Activated CD4-positive, alpha-beta T cell treated with anti-CD3 and anti-CD28 coated beads for 36 hours (primary cell): ENCODE measurements at regions not wholly inside any gene's neighbourhood (a gene's known extent, or its start where the extent isn't known, plus 50 kb on each side); places are given as distances from the start of the nearest gene placed in this dataset.

Experiments used
- ATAC-seq: fragments of 200-7000 bp; cut with Tn5 transposase; one replicate; pipeline ENCODE4 v1.10.0; 2021; ENCODE audit warnings: mild to moderate bottlenecking, moderate library complexity
- CTCF ChIA-PET: fragments of 350-600 bp; sonication (Branson Sonifier 250); formaldehyde crosslinking; loops from one replicate; lab custom pipeline; 2021; ENCODE audit warnings: antibody characterized with exemption; lab: Charles Lee
- POLR2A ChIA-PET: fragments of 350-600 bp; sonication (Branson Sonifier 250); formaldehyde crosslinking; loops from one replicate; lab custom pipeline; 2021; ENCODE audit warnings: antibody characterized with exemption, inconsistent platforms; lab: Charles Lee
- DNase-seq: peaks from one replicate; pipeline ENCODE4 v3.0.0-alpha.2; 2020
- H3K27ac Mint-ChIP-seq: one replicate; pipeline ENCODE4 v1.8.0; 2021; ENCODE audit warnings: mixed read lengths
- H3K27me3 Mint-ChIP-seq: one replicate; pipeline ENCODE4 v1.8.0; 2021; ENCODE audit warnings: mixed read lengths
- H3K36me3 Mint-ChIP-seq: one replicate; pipeline ENCODE4 v1.8.0; 2021; ENCODE audit warnings: low read depth, mixed read lengths
- H3K4me1 Mint-ChIP-seq: one replicate; pipeline ENCODE4 v1.8.0; 2021; ENCODE audit warnings: mixed read lengths
- H3K4me3 Mint-ChIP-seq: one replicate; pipeline ENCODE4 v1.8.0; 2021; ENCODE audit warnings: mild to moderate bottlenecking, moderate library complexity, mixed read lengths
- H3K9me3 Mint-ChIP-seq: one replicate; pipeline ENCODE4 v1.8.0; 2021; ENCODE audit warnings: low read depth, mixed read lengths
- intact Hi-C, 2 experiments: fragments of 100-400 bp; cut with DNase I in 1 of 2; cut with micrococcal nuclease in 1 of 2; formaldehyde crosslinking; loops; one replicate each; pipeline versions ENCODE4 v1.14.2 to v1.15.1; 2022 to 2024; cut with DNase I, micrococcal nuclease

DNA sequence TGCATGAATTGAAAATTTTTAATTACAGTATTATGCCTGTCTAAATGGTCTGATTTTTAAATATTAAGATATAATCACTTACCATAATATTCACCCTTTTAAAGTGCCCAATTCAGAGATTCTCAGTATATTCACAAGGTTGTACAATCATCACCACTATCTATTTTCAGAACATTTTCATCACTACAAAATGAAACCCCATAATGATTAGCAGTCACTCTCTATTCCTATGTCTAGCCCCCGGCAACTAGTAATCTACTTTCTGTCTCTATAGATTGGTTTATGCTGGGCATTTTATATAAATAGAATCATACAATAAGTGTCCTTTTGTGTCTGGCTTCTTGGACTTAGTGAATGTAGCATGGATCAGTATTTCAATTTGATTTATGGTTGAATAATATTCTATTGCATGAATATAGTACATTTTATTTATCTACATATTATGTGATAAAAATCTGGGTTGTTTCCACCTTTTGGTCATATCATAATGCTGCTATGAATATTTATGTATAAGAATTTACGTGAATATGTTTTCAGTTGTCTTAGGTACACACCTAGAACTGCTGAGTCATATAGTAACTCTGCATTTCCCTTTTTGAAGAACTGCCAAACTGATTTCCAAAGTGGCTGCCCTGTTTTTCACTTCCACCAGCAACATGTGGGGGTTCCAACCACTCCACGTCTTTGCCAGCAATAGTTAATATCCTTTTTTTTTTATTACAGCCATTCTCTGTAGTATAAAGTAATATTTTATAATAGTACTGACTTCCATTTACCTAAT lies 485.7 kb upstream of the ZNF385D start:
- DNase-seq = no peak
- Mint-ChIP-seq H3K27ac (no peak overlapping the region), H3K4me3 (no peak overlapping the region), H3K36me3 (no peaks in the 10 kb centered on the region), H3K27me3 (peaks cover 2% of the 10 kb centered on the region), H3K4me1 (no peaks in the 10 kb centered on the region), H3K9me3 (peaks cover 5% of the 10 kb centered on the region)
- CTCF ChIA-PET = no interaction called here
- ATAC-seq = no peak
- POLR2A ChIA-PET = no interaction called here
- intact Hi-C loops = no loop called here

DNA sequence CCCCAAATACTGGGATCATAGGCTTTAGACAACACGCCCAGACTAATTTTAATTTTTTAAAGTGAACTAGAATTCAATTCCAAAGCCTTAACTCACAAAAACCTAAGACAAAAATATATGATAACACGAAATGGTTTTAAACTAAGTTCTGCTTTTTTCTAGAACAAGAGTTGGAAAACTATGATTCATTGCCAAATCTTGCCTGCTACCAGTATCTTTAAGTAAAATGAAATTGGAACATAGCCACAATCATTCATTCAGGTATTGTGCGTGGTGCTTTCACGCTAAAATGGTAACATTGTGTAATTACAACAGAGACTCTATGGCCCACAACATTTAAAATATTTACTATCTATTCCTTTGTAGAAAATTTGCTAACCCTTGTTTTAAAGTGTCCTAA lies 488.0 kb upstream of the ZNF385D start:
- intact Hi-C loops = no loop called here
- H3K36me3 Mint-ChIP-seq = no peaks in the 10 kb centered on the region
- no peak overlapping the region for H3K27ac Mint-ChIP-seq
- ChIA-PET CTCF (no interaction called here), POLR2A (no interaction called here)
- DNase-seq (no peak), ATAC-seq (no peak)
- no peaks in the 10 kb centered on the region for H3K4me1 Mint-ChIP-seq
- H3K4me3 Mint-ChIP-seq = no peak overlapping the region
- H3K9me3 Mint-ChIP-seq = peaks cover 2% of the 10 kb centered on the region
- peaks cover 2% of the 10 kb centered on the region for H3K27me3 Mint-ChIP-seq

DNA sequence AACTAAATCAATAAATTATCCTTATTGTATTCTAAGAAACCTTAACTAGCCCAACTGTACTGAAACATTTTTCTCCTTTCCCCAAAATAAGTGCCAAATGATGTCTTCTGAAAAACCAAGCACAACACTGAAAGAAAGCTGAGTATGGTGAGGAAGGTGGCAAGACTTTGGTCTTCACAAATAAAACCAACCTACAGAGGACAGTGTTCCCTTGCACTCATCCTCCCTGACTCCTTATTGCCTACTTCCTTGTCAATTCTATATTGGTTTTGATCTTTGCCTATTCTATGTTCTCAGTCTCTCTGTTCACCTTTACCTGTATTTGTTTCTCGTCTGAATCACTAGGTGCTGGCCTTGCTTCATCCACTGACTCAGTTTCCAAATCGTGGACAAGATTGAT lies 490.1 kb upstream of the ZNF385D start:
- ChIA-PET POLR2A (no interaction called here), CTCF (no interaction called here)
- Mint-ChIP-seq H3K27me3 (peaks cover 2% of the 10 kb centered on the region), H3K4me1 (no peaks in the 10 kb centered on the region), H3K27ac (no peak overlapping the region), H3K9me3 (peaks cover 2% of the 10 kb centered on the region), H3K36me3 (no peaks in the 10 kb centered on the region), H3K4me3 (no peak overlapping the region)
- intact Hi-C loops = no loop called here
- ATAC-seq (no peak), DNase-seq (no peak)

DNA sequence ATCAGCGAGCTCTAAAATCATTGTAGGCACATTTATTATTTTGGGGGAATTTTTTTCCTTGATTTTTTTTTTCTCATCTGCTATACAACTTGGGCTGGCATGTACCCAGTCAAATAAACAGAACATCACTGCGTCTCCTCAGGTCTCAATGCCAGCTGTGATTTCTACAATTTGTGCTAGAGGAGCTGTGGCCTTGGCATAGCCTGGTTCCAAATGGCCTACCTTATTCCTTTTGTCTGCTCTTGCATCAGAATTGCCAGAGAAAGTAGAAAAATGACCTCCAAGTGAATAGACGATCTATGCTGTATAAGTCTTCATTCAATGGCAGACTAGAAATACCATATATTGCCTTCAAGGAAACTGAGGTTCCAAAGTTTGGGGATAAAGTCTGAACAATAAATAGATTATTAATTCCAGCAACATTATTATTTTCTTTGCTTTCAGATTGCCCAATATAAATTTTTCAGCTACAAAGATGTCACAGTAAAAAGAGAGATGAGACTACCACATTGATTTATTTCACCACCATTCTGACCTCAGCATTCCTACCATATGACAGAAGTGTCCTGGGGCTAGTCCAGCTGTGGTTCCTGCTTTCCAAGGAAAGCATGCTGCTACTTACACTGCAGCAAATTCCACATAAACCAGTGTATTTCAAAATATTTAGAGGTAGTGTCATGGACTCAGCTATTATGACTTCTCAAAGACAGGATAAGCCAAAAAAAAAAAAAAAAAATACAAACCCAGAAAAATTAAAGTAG lies 493.9 kb upstream of the ZNF385D start:
- ATAC-seq (no peak), DNase-seq (no peak)
- H3K27ac Mint-ChIP-seq = no peak overlapping the region
- ChIA-PET CTCF (no interaction called here), POLR2A (no interaction called here)
- no peaks in the 10 kb centered on the region for H3K36me3 Mint-ChIP-seq
- intact Hi-C loops = no loop called here
- H3K4me1 Mint-ChIP-seq = no peaks in the 10 kb centered on the region
- H3K27me3 Mint-ChIP-seq = peaks cover 2% of the 10 kb centered on the region
- peaks cover 5% of the 10 kb centered on the region for H3K9me3 Mint-ChIP-seq
- no peak overlapping the region for H3K4me3 Mint-ChIP-seq

DNA sequence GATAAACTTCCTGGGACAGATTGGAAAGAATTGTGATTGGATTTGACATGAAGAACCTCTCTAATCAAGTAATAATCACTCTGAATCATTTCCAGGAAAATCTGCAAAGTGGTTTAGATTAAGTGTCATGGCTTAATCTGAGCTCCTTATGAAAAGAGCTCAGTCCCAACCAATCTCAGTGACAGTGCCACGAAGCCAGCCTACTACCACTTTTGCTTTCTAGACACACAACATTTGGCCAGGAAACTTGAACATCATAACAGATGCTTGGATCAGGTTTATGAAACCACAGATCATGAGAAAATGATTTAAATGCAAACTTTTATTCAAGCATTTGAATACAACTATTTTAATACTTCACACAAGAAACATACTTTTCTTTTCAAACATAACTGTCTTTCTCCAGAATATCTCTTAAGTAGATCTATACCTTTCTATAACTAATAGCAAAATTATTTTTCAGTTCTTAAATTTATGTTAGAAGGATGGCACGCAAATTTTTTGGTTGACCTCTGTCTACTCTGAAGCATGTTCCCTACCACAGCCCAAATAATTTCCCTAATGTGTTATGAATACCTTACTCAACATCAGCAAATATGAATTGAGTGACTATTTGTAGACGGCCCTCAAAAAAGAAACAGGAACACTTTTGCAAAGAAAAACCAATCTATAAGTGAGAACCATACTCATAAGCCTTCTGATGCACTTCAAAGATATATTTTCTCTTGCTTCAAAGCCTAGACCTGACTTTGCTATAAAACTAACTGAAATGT lies 495.0 kb upstream of the ZNF385D start:
- no peak overlapping the region for H3K4me3 Mint-ChIP-seq
- peaks cover 3% of the 10 kb centered on the region for H3K9me3 Mint-ChIP-seq
- intact Hi-C loops = no loop called here
- ATAC-seq = no peak
- no peak overlapping the region for H3K27ac Mint-ChIP-seq
- ChIA-PET POLR2A (no interaction called here), CTCF (no interaction called here)
- no peaks in the 10 kb centered on the region for H3K36me3 Mint-ChIP-seq
- no peaks in the 10 kb centered on the region for H3K27me3 Mint-ChIP-seq
- DNase-seq = no peak
- H3K4me1 Mint-ChIP-seq = no peaks in the 10 kb centered on the region

DNA sequence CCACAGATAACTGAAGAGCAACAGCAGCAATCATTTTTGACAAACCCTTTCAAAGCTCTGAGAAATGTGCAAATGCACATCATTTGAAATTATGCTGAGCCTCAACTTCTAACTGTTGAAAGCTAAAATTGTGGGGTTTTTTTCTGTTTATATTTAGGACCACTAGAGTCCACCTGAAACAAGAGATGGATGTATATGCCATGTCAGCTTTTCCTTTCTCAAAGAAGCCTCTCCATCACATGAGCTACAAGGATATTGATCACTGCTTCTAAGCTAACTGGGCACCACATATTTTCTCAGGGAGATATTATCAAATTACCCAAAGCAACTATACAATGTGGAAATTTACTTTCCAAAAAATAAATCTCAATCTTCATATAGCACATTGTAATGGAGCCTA lies 498.6 kb upstream of the ZNF385D start:
- Mint-ChIP-seq H3K9me3 (peaks cover 3% of the 10 kb centered on the region), H3K27me3 (no peaks in the 10 kb centered on the region), H3K27ac (no peak overlapping the region), H3K36me3 (no peaks in the 10 kb centered on the region), H3K4me1 (no peaks in the 10 kb centered on the region), H3K4me3 (no peak overlapping the region)
- CTCF ChIA-PET = no interaction called here
- ATAC-seq = no peak
- DNase-seq = no peak
- POLR2A ChIA-PET = no interaction called here
- intact Hi-C loops = no loop called here

DNA sequence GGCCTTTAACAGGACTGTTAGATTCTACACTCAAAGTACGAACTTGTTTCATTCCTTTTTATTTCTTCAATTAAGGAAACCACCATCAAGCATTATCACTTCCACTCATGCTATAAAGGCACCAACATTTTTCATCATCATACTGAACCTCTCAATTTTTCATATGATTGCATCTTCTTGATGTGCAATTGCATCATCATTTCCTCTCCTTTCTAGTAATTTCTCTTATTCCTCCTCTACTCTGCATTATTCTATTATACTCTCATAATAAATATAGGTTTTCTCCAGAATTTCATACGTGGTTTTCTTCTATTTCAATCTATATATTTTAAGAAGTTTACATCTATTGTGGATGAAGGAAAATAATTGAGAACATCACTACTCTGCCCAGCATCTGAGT lies 506.2 kb upstream of the ZNF385D start:
- POLR2A ChIA-PET = no interaction called here
- H3K27me3 Mint-ChIP-seq = no peaks in the 10 kb centered on the region
- H3K4me1 Mint-ChIP-seq = no peaks in the 10 kb centered on the region
- intact Hi-C loops = no loop called here
- H3K27ac Mint-ChIP-seq = no peak overlapping the region
- CTCF ChIA-PET = no interaction called here
- no peaks in the 10 kb centered on the region for H3K36me3 Mint-ChIP-seq
- no peak for ATAC-seq
- no peaks in the 10 kb centered on the region for H3K9me3 Mint-ChIP-seq
- H3K4me3 Mint-ChIP-seq = no peak overlapping the region
- no peak for DNase-seq

DNA sequence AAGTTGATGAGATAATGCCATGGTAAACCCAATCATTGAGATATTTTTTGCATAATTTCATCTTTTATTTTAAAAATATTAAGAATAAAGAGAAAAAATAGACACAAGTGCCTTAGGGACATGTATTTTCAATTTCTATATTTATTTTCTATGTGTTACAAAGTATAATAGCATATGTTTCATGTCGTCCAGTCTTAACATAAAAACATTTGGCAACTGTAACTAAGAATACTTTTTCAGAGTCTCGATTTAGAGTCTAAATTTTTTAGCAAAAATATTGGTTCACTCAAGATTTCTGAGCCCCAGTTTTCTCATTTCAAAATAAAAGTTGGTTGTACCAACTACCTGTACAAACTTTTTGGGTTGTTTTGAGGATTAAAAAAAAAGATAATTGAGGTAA lies 511.4 kb upstream of the ZNF385D start:
- no peak overlapping the region for H3K4me3 Mint-ChIP-seq
- POLR2A ChIA-PET = no interaction called here
- intact Hi-C loops = no loop called here
- no peaks in the 10 kb centered on the region for H3K36me3 Mint-ChIP-seq
- no peak for ATAC-seq
- H3K4me1 Mint-ChIP-seq = no peaks in the 10 kb centered on the region
- H3K27ac Mint-ChIP-seq = no peak overlapping the region
- no peak for DNase-seq
- H3K9me3 Mint-ChIP-seq = no peaks in the 10 kb centered on the region
- no peaks in the 10 kb centered on the region for H3K27me3 Mint-ChIP-seq
- CTCF ChIA-PET = no interaction called here

DNA sequence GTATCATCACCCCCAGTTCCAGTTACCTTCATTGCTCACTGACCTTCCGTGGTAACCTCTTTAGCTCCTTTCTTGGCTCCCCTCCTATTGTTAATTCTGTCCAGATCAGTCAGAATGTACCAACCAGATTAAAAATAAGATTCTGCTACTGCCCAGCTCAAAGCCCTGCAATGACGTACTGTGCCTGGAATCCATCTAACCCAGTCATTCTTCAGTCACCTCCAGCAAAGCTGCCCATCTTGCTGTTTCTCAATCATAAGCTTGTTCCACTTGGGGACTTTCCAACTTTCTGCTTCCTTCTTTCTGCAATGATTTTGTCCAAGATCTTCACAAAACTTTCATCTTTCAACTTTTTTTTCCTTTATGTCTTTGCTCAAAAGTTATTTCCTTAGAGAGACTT lies 512.0 kb upstream of the ZNF385D start:
- ATAC-seq (no peak), DNase-seq (no peak)
- Mint-ChIP-seq H3K4me3 (no peak overlapping the region), H3K27ac (no peak overlapping the region), H3K36me3 (no peaks in the 10 kb centered on the region), H3K9me3 (no peaks in the 10 kb centered on the region), H3K27me3 (no peaks in the 10 kb centered on the region), H3K4me1 (no peaks in the 10 kb centered on the region)
- intact Hi-C loops = no loop called here
- POLR2A ChIA-PET = no interaction called here
- CTCF ChIA-PET = no interaction called here

DNA sequence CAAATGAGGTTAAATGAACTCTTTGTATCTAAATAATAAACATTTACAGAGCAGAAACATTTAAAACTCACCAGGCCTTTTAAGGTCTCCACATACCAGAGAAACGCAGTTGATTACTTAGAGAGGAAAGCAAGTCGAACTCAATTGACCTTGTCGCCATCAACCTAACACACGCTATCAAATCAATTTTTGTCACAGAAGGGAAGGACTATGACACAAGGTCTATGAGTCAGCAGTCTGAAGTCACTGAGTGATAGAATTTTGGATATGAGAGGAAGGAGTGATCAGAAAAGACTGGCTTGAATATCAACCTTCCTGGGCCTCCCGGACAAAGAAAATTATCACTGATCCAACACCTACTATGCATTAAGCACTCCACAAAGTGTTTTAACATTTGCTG lies 514.4 kb upstream of the ZNF385D start:
- Mint-ChIP-seq H3K27me3 (no peaks in the 10 kb centered on the region), H3K4me3 (no peak overlapping the region), H3K4me1 (no peaks in the 10 kb centered on the region), H3K36me3 (no peaks in the 10 kb centered on the region), H3K27ac (no peak overlapping the region), H3K9me3 (no peaks in the 10 kb centered on the region)
- POLR2A ChIA-PET = no interaction called here
- CTCF ChIA-PET = no interaction called here
- intact Hi-C loops = no loop called here
- DNase-seq (no peak), ATAC-seq (no peak)

DNA sequence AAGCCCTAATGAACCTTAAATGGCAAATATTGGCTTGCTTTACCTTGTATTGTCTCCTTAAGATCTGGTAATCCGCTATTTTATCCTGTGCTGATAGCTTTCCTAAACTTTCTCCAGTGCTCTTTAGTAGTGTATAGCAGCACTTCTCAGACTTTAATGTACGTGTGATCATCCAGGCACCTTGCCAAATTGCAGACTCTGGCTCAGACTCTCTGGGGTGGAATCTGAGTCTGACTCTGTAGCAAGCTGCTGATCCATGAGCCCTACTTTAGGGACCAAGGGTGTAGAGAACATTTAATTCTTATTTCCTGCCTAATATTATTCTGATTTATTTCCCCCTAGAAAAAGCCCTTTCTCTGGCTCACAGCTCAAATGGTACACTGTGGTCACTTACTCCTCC lies 518.8 kb upstream of the ZNF385D start:
- no peaks in the 10 kb centered on the region for H3K4me1 Mint-ChIP-seq
- H3K27ac Mint-ChIP-seq = no peak overlapping the region
- H3K9me3 Mint-ChIP-seq = no peaks in the 10 kb centered on the region
- no peaks in the 10 kb centered on the region for H3K27me3 Mint-ChIP-seq
- ATAC-seq (no peak), DNase-seq (no peak)
- intact Hi-C loops = no loop called here
- CTCF ChIA-PET = no interaction called here
- POLR2A ChIA-PET = no interaction called here
- no peaks in the 10 kb centered on the region for H3K36me3 Mint-ChIP-seq
- H3K4me3 Mint-ChIP-seq = no peak overlapping the region

DNA sequence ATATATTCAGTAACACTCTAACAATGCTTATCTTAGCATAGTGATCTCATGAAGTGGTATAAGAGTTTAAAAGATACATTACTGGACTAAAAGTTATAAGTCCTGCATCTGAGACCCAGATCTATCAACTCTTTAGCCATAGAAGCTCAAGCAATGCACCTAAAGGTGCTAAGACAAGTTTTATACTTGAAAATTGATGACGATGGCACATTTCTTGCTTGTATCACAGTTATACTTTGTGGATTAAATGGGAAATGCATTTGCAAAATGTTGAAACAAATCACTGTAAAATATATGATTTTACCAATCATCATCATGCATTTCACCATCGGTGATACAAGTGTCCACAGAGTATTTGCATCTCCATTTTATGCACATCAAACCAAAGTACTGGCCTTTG lies 525.3 kb upstream of the ZNF385D start:
- Mint-ChIP-seq H3K9me3 (no peaks in the 10 kb centered on the region), H3K36me3 (no peaks in the 10 kb centered on the region), H3K27ac (no peak overlapping the region), H3K27me3 (no peaks in the 10 kb centered on the region), H3K4me1 (no peaks in the 10 kb centered on the region), H3K4me3 (no peak overlapping the region)
- CTCF ChIA-PET = no interaction called here
- POLR2A ChIA-PET = no interaction called here
- no peak for DNase-seq
- ATAC-seq = no peak
- intact Hi-C loops = no loop called here
